Colonic mucosa (tissue), 4 donors: ENCODE measurements at regions not wholly inside any gene's neighbourhood (a gene's known extent, or its start where the extent isn't known, plus 50 kb on each side); places are given as distances from the start of the nearest gene placed in this dataset.
"Not testable (repeated sequence)": the region's sequence is repeated elsewhere in the genome, so short reads cannot be mapped to it uniquely, and the experiment has no call there.

Experiments
- DNase-seq: peaks from one replicate; pipeline ENCODE4 v3.0.0-alpha.2; 2020
- H3K27ac ChIP-seq: fragments of 200-600 bp; one replicate; pipeline ENCODE4 v1.8.0; 2021
- H3K27me3 ChIP-seq: fragments of 200-600 bp; one replicate; pipeline ENCODE4 v1.8.0; 2021
- H3K36me3 ChIP-seq: fragments of 200-600 bp; one replicate; pipeline ENCODE4 v1.8.0; 2021
- H3K4me1 ChIP-seq: fragments of 200-600 bp; one replicate; pipeline ENCODE4 v1.8.0; 2021; ENCODE audit warnings: mild to moderate bottlenecking
- H3K4me3 ChIP-seq: fragments of 200-600 bp; one replicate; pipeline ENCODE4 v1.8.0; 2021
- H3K9ac ChIP-seq, 2 donors: one replicate each; pipeline ENCODE4 v1.7.0; 2013; ENCODE audit warnings: control low read depth in 2 of 2, low read depth in 2 of 2, low read length in 2 of 2
- H3K9me3 ChIP-seq: fragments of 200-600 bp; one replicate; pipeline ENCODE4 v1.8.0; 2021
- intact Hi-C: fragments of 100-400 bp; cut with DNase I; formaldehyde crosslinking; loops from one replicate; pipeline ENCODE4 v1.14.1; 2022
- TF ChIP-seq, protein P1 (sequence below): fragments of 200-600 bp; IDR thresholded peaks from one replicate; pipeline ENCODE4 v1.8.0; 2022; ENCODE audit warnings: antibody characterized with exemption, mild to moderate bottlenecking
- donor health status: healthy.
- donor health status: DM: no; HTN: no; CAD: no.
- donor health status: DM: no; HTN: no; CAD: no.

DNA sequence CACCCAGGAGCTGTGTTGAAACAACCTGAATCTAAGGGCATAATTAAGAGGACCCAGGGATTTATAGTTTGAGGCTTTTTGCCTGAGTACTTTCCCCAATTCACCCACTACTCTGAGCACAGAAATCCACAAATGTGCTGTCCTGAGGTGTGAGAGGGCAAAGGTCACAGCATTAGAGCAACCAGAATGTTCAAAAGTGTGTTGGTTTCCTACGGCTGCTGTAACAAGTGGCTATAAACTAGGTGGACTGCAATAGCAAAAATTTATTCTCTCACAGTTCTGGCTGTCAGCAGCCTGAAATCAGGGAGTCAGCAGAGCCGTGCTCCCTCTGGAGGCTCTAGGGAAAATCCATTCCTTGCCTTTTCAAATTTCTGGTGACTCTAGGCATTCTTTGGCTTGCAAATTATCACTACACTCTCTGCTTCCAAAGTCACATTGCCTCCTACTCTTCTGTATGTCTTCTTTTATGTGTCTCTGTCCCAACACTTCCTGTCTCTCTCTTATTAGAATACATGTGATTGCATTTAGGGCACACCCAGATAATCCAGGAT lies 91.4 kb upstream of the TACR1 start:
- intact Hi-C loops, result no loop called here
- H3K9me3 ChIP-seq, result no peaks in the 10 kb centered on the region
- TF ChIP-seq, protein P1, sequence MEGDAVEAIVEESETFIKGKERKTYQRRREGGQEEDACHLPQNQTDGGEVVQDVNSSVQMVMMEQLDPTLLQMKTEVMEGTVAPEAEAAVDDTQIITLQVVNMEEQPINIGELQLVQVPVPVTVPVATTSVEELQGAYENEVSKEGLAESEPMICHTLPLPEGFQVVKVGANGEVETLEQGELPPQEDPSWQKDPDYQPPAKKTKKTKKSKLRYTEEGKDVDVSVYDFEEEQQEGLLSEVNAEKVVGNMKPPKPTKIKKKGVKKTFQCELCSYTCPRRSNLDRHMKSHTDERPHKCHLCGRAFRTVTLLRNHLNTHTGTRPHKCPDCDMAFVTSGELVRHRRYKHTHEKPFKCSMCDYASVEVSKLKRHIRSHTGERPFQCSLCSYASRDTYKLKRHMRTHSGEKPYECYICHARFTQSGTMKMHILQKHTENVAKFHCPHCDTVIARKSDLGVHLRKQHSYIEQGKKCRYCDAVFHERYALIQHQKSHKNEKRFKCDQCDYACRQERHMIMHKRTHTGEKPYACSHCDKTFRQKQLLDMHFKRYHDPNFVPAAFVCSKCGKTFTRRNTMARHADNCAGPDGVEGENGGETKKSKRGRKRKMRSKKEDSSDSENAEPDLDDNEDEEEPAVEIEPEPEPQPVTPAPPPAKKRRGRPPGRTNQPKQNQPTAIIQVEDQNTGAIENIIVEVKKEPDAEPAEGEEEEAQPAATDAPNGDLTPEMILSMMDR, result no peak
- H3K27me3 ChIP-seq, result no peaks in the 10 kb centered on the region
- no peak overlapping the region for H3K9ac ChIP-seq
- no peaks in the 10 kb centered on the region for H3K36me3 ChIP-seq
- H3K27ac ChIP-seq, result no peak overlapping the region
- no peak for DNase-seq
- no peaks in the 10 kb centered on the region for H3K4me1 ChIP-seq
- no peak overlapping the region for H3K4me3 ChIP-seq

DNA sequence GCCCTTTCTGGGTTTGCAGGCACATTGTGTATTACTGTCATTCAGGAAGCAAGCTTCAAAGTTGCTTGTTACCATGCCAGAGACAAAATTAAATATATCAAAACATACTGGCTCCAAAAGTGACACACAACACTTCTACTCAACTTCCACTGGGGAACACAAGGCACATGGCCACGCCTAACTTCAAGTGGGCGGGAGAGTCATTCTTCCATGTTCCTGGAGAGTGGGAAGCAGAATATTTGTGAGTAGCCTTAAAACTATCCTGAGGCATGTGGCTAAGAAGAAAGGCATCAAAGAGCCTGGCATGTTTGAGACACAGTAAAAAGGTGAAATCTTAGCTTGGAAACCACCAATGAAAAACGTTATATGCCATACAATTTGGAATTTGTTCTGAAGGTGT lies 90.5 kb upstream of the TACR1 start:
- no peaks in the 10 kb centered on the region for H3K27me3 ChIP-seq
- H3K4me3 ChIP-seq, result no peak overlapping the region
- no peak overlapping the region for H3K27ac ChIP-seq
- no peaks in the 10 kb centered on the region for H3K4me1 ChIP-seq
- intact Hi-C loops, result no loop called here
- no peak overlapping the region for H3K9ac ChIP-seq
- no peak for DNase-seq
- TF ChIP-seq, protein P1, result no peak
- no peaks in the 10 kb centered on the region for H3K9me3 ChIP-seq
- no peaks in the 10 kb centered on the region for H3K36me3 ChIP-seq

DNA sequence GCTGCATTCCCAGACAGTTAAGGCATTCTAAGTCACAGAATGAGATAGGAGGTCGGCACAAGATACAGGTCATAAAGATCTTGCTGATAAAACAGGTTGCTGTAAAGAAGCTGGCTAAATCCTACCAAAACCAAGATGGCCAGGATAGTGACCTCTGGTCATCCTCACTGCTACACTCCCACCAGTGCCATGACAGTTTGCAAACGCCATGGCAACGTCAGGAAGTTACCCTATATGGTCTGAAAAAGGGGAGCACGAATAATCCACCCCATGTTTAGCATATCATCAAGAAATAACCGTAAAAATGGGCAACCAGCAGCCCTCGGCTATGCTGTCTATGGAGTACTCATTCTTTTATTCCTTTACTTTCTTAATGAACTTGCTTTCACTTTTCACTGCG lies 89.9 kb upstream of the TACR1 start:
- DNase-seq, intact Hi-C loops, H3K9me3 ChIP-seq, H3K9ac ChIP-seq, H3K4me1 ChIP-seq, H3K27me3 ChIP-seq, H3K4me3 ChIP-seq, H3K27ac ChIP-seq, H3K36me3 ChIP-seq: not testable (repeated sequence)

DNA sequence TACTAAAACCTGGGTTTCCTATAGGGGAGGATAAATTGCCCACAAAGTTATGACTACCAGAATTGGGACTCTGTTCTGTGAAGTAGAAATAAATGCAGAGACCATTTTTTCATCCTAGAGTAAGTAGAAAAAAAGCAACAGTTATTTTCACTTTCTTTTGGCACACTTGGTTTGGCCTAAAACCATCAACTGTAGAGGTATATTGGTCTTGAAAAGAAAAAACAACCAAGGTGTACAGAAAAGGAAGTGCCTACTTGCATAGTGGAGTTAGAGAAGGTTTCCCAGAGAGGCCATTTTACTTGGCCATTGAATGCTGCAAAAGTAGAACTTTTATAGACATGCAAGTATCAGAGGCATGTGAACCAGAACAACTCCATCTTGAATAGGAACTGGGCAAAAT lies 89.4 kb upstream of the TACR1 start:
- intact Hi-C loops, result no loop called here
- H3K27ac ChIP-seq, result no peak overlapping the region
- no peaks in the 10 kb centered on the region for H3K9me3 ChIP-seq
- H3K4me1 ChIP-seq, result no peaks in the 10 kb centered on the region
- H3K27me3 ChIP-seq, result no peaks in the 10 kb centered on the region
- no peak for DNase-seq
- H3K9ac ChIP-seq, result no peak overlapping the region
- H3K36me3 ChIP-seq, result no peaks in the 10 kb centered on the region
- H3K4me3 ChIP-seq, result no peak overlapping the region
- TF ChIP-seq, protein P1, result no peak

DNA sequence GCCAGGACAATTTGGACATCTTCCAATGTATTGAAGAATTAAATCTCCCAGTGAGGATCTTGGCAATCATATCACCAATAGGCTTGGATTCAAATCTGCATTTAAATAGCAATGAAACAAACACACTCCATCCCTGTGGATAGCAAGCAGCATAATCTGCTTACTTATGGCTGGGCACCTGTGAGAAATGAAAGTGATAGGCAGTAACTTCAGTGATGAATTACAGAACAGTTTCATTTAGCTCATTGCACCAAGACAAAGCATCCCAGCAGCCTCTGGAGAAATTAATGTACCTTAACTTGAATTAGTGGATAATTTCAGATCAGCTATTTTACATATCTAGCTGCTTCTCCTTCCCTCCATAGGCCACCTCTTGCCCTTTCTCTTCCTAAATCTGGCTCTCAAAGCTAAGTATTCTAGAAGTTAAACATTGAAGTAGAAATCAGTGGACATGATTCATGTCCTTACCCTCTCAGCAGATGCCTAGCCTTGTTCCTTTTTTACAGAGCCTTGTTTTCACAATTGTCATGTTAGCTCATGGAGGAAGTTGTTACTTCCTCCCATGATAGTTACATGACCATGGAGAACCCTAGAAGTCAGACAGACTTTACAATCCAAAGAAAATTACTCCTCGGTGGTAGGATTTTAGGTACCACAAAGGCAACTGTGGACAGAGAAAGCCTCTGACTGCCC lies 88.5 kb upstream of the TACR1 start:
- intact Hi-C loops, result no loop called here
- Histone ChIP-seq H3K4me3 (no peak overlapping the region), H3K9me3 (no peaks in the 10 kb centered on the region), H3K27me3 (no peaks in the 10 kb centered on the region), H3K27ac (no peak overlapping the region), H3K36me3 (no peaks in the 10 kb centered on the region), H3K9ac (no peak overlapping the region), H3K4me1 (no peaks in the 10 kb centered on the region)
- TF ChIP-seq, protein P1, result no peak
- no peak for DNase-seq

DNA sequence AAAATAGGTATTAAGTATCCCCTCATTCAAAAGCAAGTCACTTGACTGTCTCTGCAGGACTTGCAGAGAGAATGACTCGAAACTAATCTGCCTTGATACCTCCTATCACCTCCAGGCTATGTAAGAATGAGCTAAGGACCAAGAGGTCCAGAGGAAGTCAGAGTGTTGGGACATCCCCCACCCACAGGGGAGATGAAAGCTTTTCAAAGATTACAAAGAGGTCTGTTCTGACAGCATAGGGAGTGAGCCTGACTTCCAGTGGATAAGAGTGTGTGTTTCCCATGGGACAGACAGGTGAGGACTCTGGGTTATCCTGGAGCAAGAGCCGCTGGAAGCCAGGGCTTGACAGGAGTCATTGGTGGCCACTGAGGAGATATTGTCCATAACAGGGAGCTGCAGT lies 85.0 kb upstream of the TACR1 start:
- Histone ChIP-seq H3K4me1 (no peaks in the 10 kb centered on the region), H3K36me3 (no peaks in the 10 kb centered on the region), H3K9ac (no peak overlapping the region), H3K27ac (no peak overlapping the region), H3K4me3 (no peak overlapping the region), H3K9me3 (no peaks in the 10 kb centered on the region), H3K27me3 (no peaks in the 10 kb centered on the region)
- intact Hi-C loops, result no loop called here
- TF ChIP-seq, protein P1, result no peak
- no peak for DNase-seq
